Tibial nerve (tissue), 4 donors: ENCODE measurements at regions not wholly inside any gene's neighbourhood (a gene's known extent, or its start where the extent isn't known, plus 50 kb on each side); places are given as distances from the start of the nearest gene placed in this dataset.
"Not testable (repeated sequence)": the region's sequence is repeated elsewhere in the genome, so short reads cannot be mapped to it uniquely, and the experiment has no call there.

Source experiments
- DNase-seq, 2 donors: peaks; one replicate each; pipeline ENCODE4 v3.0.0-alpha.2; 2019; ENCODE audit warnings: low spot score in 2 of 2
- H3K27ac ChIP-seq, 4 donors: fragments of 200-600 bp; sonication (generic) in 3 of 4; one replicate each; pipeline ENCODE4 v1.5.1; 2017 to 2019; ENCODE audit warnings: mild to moderate bottlenecking in 1 of 4
- H3K27me3 ChIP-seq, 2 donors: fragments of 200-600 bp; sonication (generic) in 1 of 2; one replicate each; pipeline versions ENCODE4 v1.5.1 to v1.6.0; 2017 to 2019
- H3K36me3 ChIP-seq, 3 donors: fragments of 200-600 bp; sonication (generic); one replicate each; pipeline ENCODE4 v1.5.1; 2018 to 2019
- H3K4me1 ChIP-seq, 4 donors: fragments of 200-600 bp; sonication (generic) in 3 of 4; one replicate each; pipeline ENCODE4 v1.5.1; 2017 to 2019
- H3K4me3 ChIP-seq, 4 donors: fragments of 200-600 bp; sonication (generic) in 3 of 4; one replicate each; pipeline ENCODE4 v1.5.1; 2017 to 2019; ENCODE audit warnings: mild to moderate bottlenecking in 1 of 4, moderate library complexity in 1 of 4
- H3K9me3 ChIP-seq, 4 donors: fragments of 200-600 bp; sonication (generic) in 3 of 4; one replicate each; pipeline ENCODE4 v1.5.1; 2017 to 2019
- EP300 ChIP-seq, 2 donors: sonication (generic); formaldehyde crosslinking; IDR thresholded peaks; one replicate each; pipeline ENCODE4 v1.6.1; 2017; ENCODE audit warnings: antibody characterized with exemption in 2 of 2, mild to moderate bottlenecking in 1 of 2
- POLR2A ChIP-seq, 2 donors: fragments of 450-650 bp; IDR thresholded peaks; one replicate each; pipeline ENCODE4 v1.6.1; 2017; ENCODE audit warnings: antibody characterized with exemption in 2 of 2, mild to moderate bottlenecking in 2 of 2, moderate library complexity in 2 of 2
- WGBS, 2 donors: methylation state at CpG; one replicate each; pipeline ENCODE4 v1.1.5; 2018; 5-methylcytosine and 5-hydroxymethylcytosine counted together
- TF ChIP-seq, protein P1 (sequence below), 5 experiments: fragments of 200-600 bp in 3 of 5; fragments of 450-650 bp in 2 of 5; sonication (generic) in 3 of 5; IDR thresholded peaks; one replicate each; pipeline ENCODE4 v1.5.1; 2016 to 2019; ENCODE audit warnings: antibody characterized with exemption in 5 of 5, mild to moderate bottlenecking in 3 of 5, moderate library complexity in 2 of 5

DNA sequence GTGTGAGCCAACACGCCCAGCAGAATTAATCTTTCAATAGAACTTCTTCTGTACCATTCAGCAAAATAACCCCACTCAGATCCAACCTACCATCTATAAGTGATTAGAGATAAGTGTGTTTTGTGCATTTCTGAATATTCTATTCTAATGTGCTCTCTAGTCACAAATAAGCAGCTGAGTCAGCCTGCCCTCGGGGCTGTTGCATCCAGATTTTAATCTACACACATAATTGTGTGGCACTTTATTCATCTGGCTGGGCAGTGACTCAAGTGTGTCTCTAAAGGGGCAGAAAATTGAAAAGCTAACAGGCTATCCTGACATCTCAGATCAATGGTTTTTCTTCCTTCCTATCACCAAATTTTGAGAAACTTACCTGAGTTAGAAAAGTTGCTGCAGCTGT, 60.3 kb downstream of the PRR15 start:
- Histone ChIP-seq H3K4me3 (no peak overlapping the region), H3K27ac (no peak overlapping the region), H3K36me3 (no peaks in the 10 kb centered on the region), H3K4me1 (no peaks in the 10 kb centered on the region), H3K27me3 (no peaks in the 10 kb centered on the region), H3K9me3 (no peaks in the 10 kb centered on the region)
- TF ChIP-seq, protein P1, sequence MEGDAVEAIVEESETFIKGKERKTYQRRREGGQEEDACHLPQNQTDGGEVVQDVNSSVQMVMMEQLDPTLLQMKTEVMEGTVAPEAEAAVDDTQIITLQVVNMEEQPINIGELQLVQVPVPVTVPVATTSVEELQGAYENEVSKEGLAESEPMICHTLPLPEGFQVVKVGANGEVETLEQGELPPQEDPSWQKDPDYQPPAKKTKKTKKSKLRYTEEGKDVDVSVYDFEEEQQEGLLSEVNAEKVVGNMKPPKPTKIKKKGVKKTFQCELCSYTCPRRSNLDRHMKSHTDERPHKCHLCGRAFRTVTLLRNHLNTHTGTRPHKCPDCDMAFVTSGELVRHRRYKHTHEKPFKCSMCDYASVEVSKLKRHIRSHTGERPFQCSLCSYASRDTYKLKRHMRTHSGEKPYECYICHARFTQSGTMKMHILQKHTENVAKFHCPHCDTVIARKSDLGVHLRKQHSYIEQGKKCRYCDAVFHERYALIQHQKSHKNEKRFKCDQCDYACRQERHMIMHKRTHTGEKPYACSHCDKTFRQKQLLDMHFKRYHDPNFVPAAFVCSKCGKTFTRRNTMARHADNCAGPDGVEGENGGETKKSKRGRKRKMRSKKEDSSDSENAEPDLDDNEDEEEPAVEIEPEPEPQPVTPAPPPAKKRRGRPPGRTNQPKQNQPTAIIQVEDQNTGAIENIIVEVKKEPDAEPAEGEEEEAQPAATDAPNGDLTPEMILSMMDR (IDR thresholded peaks at IDR 0.05), result no peak
- TF ChIP-seq EP300 (IDR thresholded peaks at IDR 0.05) (no peak), POLR2A (IDR thresholded peaks at IDR 0.05) (no peak)
- no peak for DNase-seq
- WGBS, 2 donors, result 70 to 74% methylated on average over 2 of the region's 2 CpGs

DNA sequence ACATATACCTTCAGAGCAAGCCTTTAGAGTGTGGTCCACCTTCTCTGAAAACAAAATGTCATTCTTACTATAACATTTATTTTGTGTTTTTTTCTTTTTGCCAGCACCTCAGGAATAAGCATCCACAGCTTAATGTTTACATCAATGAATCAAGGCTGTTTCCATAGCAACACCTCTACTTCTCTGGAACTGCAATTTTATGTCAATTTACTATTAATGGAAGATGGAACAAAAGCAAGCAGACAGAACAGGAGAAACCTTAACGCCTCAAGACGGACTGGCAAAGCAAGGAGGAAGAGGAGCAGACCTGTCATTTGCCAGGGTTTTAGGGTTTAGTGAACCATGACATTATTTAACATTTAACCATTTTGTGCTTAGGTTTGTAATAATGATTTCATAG, 63.1 kb downstream of the PRR15 start:
- Histone ChIP-seq H3K4me1 (no peaks in the 10 kb centered on the region), H3K36me3 (no peaks in the 10 kb centered on the region), H3K9me3 (no peaks in the 10 kb centered on the region), H3K4me3 (no peak overlapping the region), H3K27ac (no peak overlapping the region), H3K27me3 (no peaks in the 10 kb centered on the region)
- WGBS, 2 donors, result 51 to 64% methylated on average over 2 of the region's 2 CpGs
- no peak for DNase-seq
- TF ChIP-seq EP300 (IDR thresholded peaks at IDR 0.05) (no peak), POLR2A (IDR thresholded peaks at IDR 0.05) (no peak)
- TF ChIP-seq, protein P1 (IDR thresholded peaks at IDR 0.05), result no peak

DNA sequence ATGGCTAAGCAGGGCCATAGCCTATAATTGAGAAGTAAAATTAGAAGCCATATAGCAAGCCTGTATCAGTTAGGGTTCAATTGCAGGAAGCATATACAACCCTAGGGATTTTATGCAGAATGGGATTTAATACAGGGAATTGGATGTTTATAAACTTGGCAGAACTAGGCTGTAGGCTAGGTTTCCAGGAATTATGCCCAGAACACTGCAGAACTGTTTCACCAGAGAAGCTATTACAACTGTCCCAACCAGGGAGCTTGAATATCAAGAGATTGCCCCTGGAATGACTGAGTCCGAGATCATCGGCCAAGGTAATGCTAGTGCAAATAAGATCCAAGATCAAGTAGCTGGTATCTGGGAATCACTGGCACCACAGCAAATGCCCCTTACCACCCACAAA, 64.0 kb downstream of the PRR15 start:
- H3K27me3 ChIP-seq, result no peaks in the 10 kb centered on the region
- no peak for DNase-seq
- no peaks in the 10 kb centered on the region for H3K4me1 ChIP-seq
- no peaks in the 10 kb centered on the region for H3K36me3 ChIP-seq
- TF ChIP-seq POLR2A (IDR thresholded peaks at IDR 0.05) (no peak), EP300 (IDR thresholded peaks at IDR 0.05) (no peak)
- TF ChIP-seq, protein P1 (IDR thresholded peaks at IDR 0.05), result no peak
- H3K4me3 ChIP-seq, result no peak overlapping the region
- WGBS, 2 donors, result 83% methylated on average over 2 of the region's 2 CpGs
- no peak overlapping the region for H3K27ac ChIP-seq
- H3K9me3 ChIP-seq, result no peaks in the 10 kb centered on the region

DNA sequence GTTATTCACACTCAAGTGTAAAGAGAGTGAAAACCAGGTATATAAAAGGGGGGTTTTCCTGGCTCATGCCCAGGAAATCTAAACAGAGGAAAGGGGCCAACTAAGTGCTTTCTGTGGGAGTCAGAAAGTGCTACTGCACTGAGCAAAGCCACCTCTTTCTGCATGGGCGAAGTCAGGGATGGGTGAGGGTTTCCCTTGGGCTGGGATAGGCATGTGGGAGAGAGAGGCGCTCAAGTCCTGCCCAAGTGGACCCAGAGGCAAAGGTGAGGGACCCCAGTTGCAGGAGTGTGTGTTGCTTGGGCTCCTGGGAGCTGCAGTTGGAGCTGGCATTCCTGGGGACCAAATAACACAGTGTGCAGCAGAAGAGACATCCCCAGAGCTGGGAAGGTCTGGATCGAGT, 65.9 kb downstream of the PRR15 start:
- H3K27ac ChIP-seq, result no peak overlapping the region
- TF ChIP-seq EP300 (IDR thresholded peaks at IDR 0.05) (no peak), POLR2A (IDR thresholded peaks at IDR 0.05) (no peak)
- TF ChIP-seq, protein P1 (IDR thresholded peaks at IDR 0.05), result no peak
- H3K9me3 ChIP-seq, result no peaks in the 10 kb centered on the region
- 90 to 96% methylated on average over 3 of the region's 3 CpGs for WGBS, 2 donors
- H3K36me3 ChIP-seq, result no peaks in the 10 kb centered on the region
- no peak overlapping the region for H3K4me3 ChIP-seq
- H3K4me1 ChIP-seq, result no peaks in the 10 kb centered on the region
- no peaks in the 10 kb centered on the region for H3K27me3 ChIP-seq
- no peak for DNase-seq

DNA sequence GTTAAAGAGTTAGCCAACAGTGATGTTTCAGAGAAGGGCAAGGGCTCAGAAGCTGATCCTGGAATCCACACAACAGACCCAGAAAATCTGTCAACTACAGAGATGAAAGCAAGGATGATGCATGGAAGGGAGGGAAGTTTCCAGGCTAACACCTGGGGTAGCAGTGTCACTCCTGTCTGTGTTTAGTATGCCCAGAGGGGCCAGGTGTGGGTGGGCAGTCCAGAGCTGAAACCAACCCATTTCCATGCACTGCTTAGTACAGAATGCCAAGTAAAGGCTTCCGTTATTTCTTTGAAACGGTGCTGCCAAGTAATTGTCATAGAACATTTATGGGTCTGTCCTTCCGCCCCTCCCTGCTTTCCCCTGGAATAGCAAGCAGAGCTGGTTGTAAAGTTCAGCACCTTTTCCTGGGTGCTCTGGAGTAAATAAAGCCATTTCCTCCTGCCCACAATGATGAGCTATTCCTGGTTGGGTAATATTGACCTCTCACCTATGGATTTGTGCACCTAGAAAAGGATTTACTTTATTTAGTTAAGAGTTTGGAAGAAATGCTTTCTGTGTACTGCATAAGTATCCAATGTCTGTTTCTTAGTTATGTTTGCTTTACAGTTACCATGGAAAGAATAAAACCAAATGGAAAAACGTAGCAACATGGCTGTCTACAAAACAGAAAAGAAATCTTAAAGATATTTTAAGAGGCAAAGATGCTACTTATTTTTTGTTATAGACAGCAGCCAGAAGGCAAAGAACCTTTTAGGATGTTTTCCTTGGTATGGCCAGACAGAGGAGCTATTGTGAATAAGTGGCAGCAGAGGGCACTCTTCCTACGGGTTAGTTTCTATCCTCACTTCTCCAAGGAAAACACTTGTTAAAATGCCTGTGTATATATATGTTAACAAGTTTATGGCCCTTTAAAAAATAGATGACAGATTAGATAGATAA, 71.7 kb downstream of the PRR15 start:
- TF ChIP-seq, protein P1 (IDR thresholded peaks at IDR 0.05), result peak; percentile 13 to 56 (median 40)
- not testable (repeated sequence) for DNase-seq, H3K4me3 ChIP-seq, H3K9me3 ChIP-seq, H3K27me3 ChIP-seq, H3K27ac ChIP-seq, H3K4me1 ChIP-seq, H3K36me3 ChIP-seq
- 23 to 25% methylated on average over 5 of the region's 5 CpGs for WGBS, 2 donors
